Activated CD4-positive, CD25-positive, alpha-beta regulatory T cell treated with anti-CD3 and anti-CD28 coated beads, Interleukin-2, amount 50 U/mL, for 16 hours (primary cell): ENCODE measurements at regions not wholly inside any gene's neighbourhood (a gene's known extent, or its start where the extent isn't known, plus 50 kb on each side); places are given as distances from the start of the nearest gene placed in this dataset.
"Not testable (repeated sequence)": the region's sequence is repeated elsewhere in the genome, so short reads cannot be mapped to it uniquely, and the experiment has no call there.

Experiments used
- DNase-seq: peaks from one replicate; pipeline ENCODE4 v3.0.0-alpha.2; 2020; ENCODE audit warnings: low read depth, low spot score

DNA sequence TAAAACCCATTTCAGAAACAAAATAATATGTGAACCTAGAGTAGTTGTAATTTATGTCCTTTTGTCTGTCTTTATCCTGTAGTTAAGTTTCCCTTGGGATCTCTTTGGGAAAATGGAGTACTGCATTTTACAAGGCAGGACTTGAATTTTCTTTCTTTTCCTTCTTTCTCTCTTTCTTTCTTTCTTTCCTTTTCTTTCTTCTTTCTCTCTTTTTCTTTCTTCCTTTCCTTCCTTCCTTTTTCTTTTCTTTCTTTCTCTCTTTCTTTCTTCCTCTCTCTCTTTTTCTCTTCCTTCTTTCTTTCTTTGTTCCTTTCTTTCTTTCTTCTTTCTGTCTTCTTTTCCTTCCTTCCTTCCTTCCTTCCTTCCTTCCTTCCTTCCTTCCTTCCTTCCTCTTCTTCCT is 126.6 kb upstream of the NOTCH2NLA start:
- not testable (repeated sequence) for DNase-seq

DNA sequence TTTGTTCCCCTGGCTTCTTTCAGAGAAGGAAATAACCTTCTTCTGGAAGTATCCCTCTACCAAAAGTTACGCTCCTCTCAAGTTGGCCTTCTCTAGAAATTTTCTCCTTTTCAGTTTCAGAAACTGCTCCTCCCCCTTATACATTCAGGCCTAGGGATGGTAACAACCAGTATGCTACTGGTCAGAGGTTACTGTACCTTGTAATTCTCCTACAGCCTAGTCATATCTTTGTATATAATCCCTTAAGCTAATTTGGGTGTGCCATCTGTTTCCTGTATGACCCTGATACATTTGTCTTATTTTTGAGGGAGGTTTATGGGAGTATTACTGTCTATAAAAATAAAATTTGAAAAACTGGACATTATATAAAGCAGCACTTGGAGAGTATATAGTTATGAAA is 98.0 kb upstream of the NOTCH2NLA start:
- not testable (repeated sequence) for DNase-seq

DNA sequence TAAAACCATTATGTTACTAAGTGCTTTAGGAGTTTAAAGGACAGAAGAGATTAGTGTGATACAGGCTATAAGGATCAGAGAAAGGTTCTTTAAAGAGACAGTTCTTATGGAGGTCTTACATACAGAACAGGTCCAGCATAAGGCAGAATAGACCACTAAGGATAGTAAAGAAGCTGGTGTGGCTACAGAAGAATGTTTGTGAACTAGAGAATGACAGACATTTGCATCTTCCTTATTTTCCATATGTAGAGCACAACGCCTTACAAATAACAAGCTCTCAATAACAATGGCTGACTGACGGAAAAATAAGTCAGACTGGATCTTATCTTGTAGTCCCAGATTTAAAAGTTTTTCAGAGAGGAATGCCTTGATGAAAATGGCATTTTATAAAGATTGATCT is 95.6 kb upstream of the NOTCH2NLA start:
- not testable (repeated sequence) for DNase-seq

DNA sequence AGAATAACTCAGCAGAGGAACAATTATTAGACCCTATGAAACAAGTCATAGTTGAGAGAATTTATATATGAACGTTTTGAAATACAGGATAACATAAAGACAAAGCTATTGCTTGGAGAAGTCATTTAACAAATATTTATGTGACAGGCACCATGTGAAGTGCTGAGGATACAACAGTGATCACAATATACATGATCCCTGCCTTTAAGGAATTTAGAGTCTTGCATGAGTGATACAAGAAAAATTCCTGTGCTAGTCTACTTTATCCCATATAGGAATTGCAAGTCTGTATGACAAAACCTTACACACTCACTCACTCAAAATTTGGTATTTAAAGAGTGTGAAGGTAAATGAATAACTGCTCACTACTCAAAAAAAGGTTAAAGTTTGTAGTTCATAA is 94.5 kb upstream of the NOTCH2NLA start:
- not testable (repeated sequence) for DNase-seq

DNA sequence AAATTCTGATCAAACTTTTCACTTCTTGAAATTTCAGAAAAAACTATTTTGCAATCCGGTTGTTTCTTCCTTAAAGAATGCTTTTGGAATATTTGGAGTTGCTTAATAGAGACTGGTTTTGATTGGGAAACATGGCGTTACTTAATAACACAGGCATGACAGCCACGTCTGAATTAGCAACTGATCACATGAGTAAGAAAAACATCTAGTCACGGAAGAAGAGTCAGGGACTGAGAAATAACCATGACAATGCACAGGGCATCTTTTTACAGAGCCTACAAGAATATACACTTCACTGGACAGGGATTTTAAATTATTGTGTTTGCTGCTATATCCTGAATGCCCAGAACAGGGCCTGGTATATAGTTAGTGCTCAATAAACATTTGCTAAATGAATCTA is 94.1 kb upstream of the NOTCH2NLA start:
- not testable (repeated sequence) for DNase-seq

DNA sequence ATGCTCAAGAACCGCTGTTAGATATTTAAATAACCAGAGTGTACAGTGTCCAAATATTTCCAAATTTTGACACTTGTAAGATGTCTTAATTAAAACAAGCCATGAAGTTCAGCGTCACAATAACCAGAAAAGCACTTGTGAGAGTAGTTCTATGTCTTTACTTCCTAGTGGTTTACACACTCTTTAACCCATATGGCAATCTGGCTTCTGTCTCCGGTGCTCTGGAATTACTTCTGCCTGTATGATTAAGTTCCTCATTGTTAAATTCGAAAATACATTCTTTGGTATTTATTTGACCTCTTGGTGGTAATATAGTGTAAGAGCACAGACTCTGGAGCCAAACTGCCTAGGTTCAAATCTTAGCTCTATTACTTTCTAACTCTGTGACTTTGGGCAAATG is 89.9 kb upstream of the NOTCH2NLA start:
- not testable (repeated sequence) for DNase-seq

DNA sequence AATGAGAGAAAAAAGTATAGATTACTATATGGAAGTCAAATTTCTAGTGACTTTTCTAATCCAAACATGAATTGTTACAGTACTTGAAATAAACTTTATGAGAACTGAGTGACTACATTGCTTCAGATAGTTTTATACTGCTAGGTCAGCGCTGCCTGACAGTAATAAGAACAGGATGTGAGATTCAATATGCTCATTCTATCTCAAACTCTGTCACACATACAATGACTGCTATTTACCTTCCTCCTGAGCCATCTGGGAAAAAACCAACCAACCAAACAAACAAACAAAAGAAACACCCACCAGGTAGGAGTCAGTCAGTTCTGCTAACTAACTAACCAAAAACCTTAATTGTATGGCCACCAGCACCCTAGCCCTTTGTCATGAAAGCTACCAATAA is 89.0 kb upstream of the NOTCH2NLA start:
- DNase-seq: not testable (repeated sequence)

DNA sequence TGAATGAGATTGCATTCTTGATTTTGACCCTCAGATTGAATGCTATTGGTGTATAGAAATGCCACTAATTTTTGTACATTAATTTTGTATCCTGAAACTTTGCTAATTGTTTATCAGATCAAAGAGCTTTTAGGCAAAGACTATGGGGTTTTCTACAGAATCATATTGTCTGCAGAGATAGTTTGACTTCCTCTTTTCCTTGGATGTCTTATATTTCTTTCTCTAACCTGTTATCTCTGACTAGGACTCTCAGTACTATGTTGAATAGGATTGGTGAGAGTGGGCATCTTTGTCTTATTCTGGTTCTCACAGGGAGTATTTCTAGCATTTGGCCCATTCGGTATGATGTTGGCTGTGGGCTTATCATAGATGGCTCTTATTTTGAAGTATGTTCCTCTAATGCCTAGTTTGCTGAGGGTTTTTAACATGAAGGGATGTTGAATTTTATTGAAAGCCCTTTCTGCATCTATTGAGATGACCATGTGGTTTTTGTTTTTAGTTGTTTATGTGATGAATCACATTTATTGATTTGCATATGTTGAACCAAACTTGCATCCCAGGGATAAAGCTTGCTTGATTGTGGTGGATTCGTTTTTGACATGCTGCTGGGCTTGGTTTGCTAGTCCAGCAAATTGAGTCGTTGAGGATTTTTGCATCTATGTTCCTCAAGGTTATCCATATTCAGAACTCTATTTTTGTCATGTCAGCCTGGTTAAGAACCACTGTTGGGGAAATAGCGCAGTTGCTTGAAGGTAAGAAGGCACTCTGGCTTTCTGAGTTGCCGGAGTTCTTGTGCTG is 85.8 kb upstream of the NOTCH2NLA start:
- DNase-seq: not testable (repeated sequence)

DNA sequence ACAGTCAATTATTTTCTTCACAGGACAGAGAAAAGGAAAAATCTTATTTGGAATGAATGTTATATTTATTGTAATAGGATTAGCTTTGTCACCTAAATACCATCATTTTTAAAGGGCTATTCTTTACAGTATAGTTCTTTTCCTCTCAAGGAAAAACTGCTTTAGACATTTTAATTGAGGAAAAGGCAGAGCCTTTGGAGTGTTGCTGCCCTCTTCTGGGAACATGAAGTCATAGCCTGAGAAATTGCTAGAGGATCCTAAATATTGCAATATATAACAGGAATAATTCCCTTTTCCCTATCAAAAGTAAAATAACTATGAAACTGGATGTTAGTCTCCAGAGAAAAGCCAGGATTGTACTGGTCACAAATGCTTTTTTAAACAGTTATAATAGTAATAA is 81.8 kb upstream of the NOTCH2NLA start:
- DNase-seq: not testable (repeated sequence)

DNA sequence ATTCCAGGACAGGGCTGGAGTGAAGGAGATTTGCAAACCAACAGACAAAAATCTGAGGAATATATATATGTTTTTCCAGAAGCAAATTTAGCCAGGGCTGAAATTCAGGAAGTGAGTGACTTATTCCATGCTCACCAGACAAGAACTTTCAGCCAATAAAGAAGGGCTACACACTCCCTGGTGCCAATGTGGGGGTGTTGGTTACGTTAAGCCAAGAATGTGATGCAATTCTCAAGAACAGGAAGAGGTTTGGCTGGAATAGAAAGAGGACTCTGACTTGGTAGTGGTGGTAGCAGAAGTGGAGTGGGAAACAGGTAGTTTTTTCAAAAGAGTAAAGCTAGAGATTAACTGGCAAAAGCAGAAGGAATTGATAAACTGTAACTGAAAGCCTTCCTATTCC is 80.6 kb upstream of the NOTCH2NLA start:
- not testable (repeated sequence) for DNase-seq

DNA sequence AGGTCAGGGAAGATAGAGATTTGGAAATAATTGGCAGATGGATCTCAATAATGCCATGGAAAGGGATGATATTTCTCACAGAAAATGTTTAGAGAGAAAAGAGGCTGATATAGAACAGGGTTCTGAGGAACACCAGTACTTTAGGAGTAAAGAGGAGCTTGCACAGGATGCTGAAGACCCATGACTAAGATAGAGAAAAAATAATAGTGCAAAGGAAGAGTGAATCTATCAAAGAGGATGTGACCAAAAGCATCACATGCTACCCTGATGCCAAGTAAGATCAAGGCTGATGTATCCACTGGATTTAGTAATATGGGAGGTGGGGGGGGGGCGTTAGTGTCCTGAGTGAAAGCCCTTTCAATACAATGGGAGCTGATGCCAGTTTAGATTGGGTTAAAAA is 80.1 kb upstream of the NOTCH2NLA start:
- not testable (repeated sequence) for DNase-seq

DNA sequence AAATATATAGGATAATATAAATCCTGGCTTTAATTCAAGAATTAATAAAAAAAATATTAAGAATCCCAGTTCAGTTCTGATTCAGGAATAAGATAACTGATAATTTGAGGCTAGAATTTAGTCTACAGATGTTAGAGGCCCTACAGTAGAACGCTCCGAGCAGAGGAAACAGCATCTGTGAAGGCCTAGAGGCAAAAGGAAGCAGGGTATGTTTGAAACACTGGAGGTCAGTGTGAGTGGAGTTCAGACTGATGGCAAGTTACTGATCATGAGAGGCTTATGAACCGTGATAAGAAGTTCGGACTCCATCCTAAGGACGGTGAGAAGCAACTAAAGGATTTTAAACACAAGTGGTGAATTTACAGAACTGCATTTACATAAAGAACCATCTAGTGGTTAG is 79.3 kb upstream of the NOTCH2NLA start:
- DNase-seq: not testable (repeated sequence)

DNA sequence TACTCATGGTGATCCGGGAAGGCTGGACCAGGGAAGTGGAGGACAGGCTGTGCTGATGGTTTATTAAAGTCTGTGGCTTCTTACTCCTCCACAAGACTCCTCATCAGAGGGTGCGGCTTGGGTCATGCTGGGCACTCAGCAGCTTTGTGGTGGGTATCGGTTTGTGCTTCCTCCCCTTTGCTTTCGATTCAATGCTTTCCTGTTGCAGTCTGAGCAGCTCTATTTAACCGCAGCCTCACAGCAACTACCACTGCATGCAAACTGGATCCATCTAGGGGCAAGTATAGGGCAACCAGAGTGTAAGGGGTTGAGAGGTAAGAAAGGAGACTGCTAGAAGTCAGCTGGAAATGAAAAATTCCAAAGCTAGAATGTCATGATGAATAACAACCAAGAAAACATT is 78.8 kb upstream of the NOTCH2NLA start:
- DNase-seq: not testable (repeated sequence)

DNA sequence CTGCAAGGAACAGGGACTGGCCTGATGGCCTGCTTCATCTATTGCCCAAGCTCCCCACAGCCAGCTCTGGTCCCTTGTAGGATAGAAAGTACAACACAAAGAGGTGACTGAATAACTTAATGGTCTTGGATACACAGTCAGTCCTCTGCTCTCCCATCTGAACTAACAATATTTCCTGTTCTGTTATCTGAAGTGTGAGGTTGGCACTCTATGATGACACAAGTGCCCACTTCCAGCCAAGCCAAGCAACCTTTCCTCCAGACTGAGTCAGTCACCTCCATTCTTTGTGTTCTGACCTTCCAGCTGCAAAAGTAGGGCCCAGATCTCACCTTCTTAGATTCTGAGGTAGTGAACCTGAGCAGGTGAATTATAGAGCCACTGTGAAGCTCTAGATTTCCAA is 77.8 kb upstream of the NOTCH2NLA start:
- not testable (repeated sequence) for DNase-seq

DNA sequence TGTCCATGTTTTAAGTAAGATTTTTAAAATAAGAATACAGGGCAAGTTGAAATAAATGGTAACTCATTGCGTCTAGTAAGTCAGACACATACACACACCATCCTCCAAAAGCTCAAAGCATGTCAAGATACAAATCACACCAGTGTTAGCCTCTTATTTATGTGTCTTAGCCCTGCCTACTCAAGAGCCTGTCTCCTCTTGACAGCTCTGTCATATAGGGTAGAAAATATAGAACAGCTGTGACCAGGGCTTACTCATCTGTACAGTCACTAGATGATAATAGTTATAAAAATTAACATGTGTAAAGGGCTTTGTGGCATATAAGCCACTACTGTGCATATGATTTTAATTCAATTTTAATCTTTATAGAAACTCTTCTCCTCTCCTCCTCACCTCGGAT is 76.6 kb upstream of the NOTCH2NLA start:
- not testable (repeated sequence) for DNase-seq

DNA sequence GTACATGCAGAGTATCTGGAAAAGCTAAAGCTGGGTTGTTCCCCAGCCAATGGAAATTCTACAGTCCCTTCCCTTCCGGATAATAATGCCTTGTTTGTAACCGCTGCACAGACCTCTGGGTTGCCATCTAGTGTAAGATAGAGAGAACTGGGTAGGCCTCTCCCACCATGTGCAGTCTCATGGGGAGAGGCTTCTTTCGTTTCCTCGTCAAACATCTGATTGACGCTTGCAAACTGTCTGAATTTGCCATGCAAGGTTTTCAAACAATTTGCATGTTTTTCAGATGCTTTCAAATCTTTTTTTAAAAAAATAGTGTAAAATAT is 69.7 kb upstream of the NOTCH2NLA start:
- not testable (repeated sequence) for DNase-seq

DNA sequence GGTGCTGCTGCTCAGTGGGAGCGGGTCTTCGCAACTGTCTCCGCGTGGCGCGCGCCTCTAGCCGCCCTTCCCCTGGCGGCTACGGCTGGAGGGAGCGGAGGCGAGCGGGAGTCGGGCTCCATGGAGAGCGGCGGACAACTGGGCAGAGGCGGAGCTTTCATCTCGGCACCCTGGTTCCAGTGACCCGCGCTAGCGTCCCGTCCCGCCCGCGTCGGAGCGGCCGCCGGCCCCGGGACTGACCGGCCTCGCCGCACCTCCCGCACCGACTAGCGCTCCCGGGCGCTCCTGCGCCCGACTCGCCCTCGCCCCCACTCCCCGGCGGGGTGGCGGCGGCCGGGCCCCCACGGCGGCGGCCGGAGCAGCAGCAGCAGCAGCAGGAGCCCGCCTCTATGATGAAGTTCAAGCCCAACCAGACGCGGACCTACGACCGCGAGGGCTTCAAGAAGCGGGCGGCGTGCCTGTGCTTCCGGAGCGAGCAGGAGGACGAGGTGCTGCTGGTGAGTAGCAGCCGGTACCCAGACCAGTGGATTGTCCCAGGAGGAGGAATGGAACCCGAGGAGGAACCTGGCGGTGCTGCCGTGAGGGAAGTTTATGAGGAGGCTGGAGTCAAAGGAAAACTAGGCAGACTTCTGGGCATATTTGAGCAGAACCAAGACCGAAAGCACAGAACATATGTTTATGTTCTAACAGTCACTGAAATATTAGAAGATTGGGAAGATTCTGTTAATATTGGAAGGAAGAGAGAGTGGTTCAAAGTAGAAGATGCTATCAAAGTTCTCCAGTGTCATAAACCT is 69.2 kb upstream of the NOTCH2NLA start:
- DNase-seq: not testable (repeated sequence)

DNA sequence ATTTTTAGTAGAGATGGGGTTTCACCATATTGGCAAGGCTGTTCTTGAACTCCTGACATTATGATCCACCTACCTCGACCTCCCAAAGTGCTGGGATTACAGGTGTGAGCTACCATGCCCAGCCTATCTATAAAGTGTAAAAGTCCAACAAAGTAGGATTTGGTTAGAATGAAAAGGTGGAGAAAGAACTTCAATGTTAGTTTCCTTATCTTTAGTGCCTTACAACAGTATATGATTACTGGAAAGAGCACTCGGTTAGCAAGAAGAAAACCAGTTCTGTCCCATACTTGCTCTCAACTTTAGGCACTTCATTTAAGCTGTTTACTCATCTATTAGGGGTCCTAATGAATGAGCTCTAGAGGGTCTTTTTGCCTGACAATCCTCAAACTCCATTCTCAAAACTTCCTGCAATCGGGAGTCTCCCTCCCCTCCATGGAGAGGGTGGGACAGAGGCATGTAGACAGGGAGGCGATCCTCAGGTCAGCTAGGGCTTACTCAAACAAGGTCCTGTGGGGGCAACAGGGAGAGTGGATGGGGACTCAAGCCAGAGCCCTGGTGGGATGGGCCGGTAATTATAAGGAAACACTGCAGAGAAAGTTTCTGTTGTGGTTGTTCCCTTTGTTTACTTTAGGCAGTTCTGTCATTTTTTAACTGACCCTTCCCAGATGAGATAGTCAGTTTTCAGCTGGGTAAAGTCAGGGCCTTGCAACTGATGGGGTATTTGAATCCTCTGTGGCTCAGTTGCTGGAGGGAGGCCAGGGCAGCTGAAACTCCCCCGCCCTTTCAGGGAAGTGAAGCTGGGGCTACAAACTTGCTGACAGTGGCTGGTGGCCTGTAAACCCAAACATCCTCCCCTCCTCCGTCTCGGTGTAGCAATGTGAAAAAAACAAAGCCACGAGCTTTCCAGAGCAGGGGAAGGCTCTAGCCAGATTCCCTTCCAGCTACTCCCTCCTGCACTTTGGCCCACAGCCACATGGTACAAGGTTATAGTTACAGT is 64.4 kb upstream of the NOTCH2NLA start:
- DNase-seq: not testable (repeated sequence)

DNA sequence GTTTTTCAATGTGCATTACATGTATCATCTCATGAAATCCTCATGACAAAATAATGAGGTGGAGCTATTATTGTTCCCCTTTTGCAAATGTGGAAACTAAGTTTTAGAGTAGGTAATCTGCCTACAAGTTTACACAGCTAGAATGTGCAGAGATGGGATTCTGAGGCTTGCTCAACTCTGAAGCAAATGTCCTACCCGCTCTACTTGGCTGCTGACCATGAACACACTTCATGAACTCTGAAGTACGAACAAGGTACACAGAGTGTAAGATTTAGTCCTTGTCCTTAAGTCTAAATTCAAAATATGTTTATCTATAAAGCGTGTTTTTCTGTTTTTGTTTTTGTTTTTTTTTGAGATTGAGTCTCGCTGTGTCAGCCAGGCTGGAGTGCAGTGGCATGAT is 63.6 kb upstream of the NOTCH2NLA start:
- DNase-seq: not testable (repeated sequence)

DNA sequence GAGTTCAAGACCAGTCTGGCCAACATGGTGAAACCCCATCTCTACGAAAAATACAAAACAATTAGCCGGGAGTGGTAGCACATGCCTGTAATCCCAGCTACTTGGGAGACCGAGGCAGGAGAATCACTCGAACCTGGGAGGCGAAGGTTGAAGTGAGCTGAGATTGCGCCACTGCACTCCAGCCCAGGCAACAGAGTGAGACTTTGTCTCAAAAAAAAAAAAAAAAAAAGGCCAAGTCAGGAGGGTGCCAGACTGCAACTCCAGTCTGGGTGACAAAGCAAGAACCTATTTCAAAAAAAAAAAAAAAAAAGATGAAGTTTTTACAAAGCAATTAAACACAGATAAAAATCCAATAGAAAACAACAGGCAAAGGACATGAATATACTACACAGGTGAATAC is 59.1 kb upstream of the NOTCH2NLA start:
- not testable (repeated sequence) for DNase-seq

DNA sequence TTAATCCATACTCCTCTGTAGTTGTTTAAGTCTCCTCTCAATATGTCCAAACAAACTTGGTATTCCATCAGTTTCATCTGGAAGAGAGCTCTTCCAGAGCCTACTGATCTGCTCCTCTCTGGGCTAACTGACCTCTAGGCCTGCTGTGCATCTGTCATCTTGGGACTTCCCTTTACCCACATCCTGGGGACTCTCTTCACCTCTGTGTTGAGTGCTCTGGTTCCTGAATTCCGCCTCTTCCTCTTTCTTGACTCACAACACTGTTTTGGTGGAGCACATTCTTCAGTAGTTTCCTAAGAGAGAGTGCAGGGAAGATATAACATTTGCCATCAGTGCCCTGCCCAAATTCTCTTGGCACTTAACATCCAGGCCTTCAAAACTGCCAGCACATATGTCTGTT is 55.9 kb upstream of the NOTCH2NLA start:
- not testable (repeated sequence) for DNase-seq

DNA sequence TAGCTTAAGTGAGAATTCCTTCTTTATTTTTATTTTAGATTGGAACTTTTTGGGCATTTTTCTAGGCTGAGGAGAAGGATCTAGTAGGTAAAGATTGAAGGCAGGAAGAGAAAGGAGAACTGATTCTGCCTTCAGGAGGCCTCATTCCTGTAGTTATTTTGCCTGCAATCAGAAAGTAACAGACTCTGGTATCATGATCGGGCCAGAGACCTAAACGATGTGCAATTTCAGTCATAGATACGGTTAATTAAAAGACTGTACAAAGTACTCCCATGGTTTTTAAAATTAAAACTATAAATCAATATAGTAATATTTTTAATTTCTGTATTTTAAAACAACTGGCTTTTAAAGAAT is 54.7 kb upstream of the NOTCH2NLA start:
- not testable (repeated sequence) for DNase-seq
